NCI-H82 (cell line): ENCODE measurements at regions not wholly inside any gene's neighbourhood (a gene's known extent, or its start where the extent isn't known, plus 50 kb on each side); places are given as distances from the start of the nearest gene placed in this dataset.

Source experiments
- DNase-seq: peaks from one replicate; lab custom pipeline; 2025; lab: John Stamatoyannopoulos, UW

GRCh38 chr13:59120297-59120843 is 1043.4 kb downstream of the DIAPH3 start:
- DNase-seq = no peak

DNA sequence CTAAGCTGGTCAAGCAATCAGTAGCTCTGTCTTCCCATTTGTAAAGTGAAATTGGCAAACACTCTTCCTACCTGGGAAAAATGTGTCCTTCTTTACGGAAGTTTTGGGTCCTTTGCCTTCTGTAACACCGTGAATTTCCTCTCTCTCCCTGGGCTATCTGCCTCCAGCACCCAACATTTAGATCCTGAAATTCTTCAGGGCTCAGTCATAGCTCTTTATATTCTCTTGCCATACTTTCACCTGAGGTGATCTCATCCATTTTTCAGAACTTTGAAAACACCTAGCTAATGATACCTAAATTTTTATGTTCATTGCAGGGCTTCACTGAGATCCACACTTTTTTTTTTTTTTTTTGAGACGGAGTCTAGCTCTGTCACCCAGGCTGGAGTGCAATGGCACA is 1042.2 kb downstream of the DIAPH3 start:
- peak; percentile 58 for DNase-seq

DNA sequence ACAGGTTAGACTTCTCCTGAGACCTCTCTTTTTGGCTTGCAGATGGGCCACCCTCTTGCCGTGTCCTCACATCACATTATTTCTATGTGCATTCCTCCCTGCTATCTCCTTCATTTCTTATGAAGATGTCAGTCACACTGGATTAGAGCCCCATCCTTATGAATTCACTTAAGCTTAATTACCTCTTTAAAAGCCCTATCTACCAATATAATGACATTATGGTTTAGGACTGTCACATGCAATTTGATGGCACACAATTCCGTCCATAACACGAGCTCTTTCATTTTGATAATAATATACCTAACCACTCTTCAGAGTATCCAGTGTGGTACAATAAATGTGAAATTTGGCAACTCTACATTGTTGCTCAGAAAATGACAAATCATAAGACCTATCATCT is 1037.3 kb downstream of the DIAPH3 start:
- DNase-seq = peak; percentile 89

- DNase-seq = peak; percentile 19
Observed at GRCh38 chr13:59133903-59134302, 1029.8 kb downstream of the DIAPH3 start.

DNA sequence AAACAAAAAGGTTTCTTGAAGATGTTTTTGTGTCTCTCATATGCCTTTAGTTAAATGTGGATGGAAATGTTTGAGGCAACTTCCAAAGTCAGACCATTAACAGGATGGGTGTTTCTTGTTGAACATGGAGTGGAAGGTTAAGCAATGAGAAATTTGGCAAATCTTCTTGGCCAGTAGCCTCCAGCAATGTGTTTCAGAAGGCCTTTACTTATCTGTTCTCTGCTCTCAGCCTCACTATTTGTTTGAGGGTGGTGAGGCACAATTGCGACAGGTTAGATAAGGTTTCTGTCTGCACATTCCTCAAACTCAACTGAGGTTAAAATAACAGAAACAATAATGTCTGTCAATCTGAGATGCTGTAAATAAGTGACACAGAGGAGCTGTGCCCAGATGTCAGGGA is 1019.0 kb downstream of the DIAPH3 start:
- DNase-seq = no peak

DNA sequence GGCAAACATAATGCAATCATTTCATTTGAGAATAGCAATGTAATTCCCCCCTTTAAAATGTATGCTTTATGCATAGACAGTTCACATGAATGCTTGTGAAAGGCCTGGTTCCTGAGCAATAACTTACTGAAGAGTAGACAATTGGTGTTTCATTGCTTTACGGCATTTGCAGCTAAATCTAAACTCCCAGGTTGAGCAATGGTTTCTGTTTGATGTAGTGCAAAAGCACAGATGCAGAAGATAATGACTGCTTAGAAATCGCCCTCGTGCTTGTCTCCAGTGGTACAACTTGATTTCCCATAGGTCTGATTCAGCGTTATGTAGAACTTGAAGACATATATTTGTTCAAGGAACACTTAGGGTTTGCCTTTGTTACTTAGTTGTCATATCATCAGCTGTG is 1018.3 kb downstream of the DIAPH3 start:
- DNase-seq = no peak

DNA sequence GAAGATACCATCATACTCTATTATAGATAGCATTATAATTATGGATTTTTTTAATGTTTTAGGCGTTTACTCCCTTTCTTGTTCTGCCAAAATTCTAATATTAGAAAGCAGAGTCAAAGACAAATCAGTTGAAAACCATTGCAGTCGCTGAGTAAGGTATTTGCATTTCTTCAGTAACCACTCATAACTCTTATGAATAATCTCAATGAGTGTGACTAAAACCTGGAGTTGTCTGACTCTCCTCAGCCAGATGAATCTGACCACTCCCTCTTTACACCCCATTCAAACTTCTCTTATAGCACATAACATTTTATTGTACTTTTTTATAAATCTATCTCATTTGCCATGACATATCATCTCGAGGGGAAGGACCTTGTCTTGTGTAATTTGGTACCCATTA is 1006.5 kb downstream of the DIAPH3 start:
- DNase-seq = no peak

DNA sequence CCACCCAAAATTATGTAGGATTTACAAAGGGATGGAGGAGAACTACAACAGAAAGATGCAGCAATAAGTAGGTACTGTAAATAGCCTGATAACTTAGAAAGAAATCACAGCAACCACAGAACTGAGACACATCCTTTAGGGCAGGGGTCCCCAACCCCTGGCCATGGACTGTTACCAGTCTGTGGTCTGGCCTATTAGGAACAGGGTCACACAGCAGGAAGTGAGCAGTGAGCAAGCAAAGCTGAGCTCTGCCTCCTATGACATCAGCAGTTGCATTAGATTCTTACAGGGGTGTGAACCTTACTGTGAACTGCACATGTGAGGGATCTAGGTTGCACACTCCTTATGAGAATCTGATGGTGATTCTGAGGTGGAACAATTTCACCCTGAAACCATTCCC is 997.6 kb downstream of the DIAPH3 start:
- no peak for DNase-seq

- no peak for DNase-seq
Observed at GRCh38 chr13:59172076-59172475, 991.7 kb downstream of the DIAPH3 start.

- DNase-seq = peak; percentile 8
Observed at GRCh38 chr13:59176775-59177174, 987.0 kb downstream of the DIAPH3 start.

GRCh38 chr13:59178344-59178743 is 985.4 kb downstream of the DIAPH3 start:
- DNase-seq = peak; percentile 55

DNA sequence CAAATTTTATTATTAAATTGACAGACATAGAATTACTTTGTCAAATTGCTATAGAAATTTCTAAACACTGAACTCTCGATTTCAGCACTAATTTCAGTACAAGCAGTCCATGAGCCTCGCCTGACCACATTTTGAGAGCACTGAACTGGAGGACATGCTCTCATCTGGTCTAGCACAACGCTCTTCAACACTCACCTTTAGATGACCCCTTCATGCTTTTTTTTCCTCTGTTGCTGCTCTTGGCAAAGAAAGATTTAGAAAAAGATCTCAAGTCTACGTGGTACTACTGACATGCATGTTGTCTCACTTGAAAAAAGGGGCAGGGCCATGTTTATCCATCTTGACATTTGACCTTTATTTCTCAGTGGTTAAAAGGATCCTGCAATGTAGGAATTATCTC is 981.5 kb downstream of the DIAPH3 start:
- no peak for DNase-seq

- DNase-seq = no peak
Observed at GRCh38 chr13:59197397-59197796, 966.3 kb downstream of the DIAPH3 start.

- no peak for DNase-seq
Observed at GRCh38 chr13:59201841-59202240, 961.9 kb downstream of the DIAPH3 start.

DNA sequence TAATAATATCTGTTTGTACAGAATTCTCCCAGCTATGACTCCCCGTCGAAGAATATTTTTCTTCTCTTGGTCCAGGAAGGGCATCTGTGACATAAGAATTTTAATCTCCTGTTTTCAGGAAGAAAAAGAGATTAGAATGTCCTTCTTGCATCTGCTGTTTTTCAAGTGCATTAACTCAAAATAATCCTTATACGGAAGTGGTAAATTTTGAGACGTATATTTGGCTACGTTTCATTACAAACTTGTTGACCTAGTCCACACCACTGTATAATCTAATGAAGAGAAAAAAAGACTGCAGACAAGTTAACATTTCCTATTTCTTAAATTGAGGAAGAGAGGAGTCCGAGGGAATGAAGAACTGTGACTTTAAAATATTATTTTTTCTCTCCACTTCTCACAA is 959.9 kb downstream of the DIAPH3 start:
- peak; percentile 17 for DNase-seq

- DNase-seq = no peak
Observed at GRCh38 chr13:59205501-59205900, 958.2 kb downstream of the DIAPH3 start.

GRCh38 chr13:59208405-59209195 is 955.1 kb downstream of the DIAPH3 start:
- DNase-seq = no peak

GRCh38 chr13:59210543-59210942 is 953.2 kb downstream of the DIAPH3 start:
- no peak for DNase-seq

GRCh38 chr13:59211606-59212005 is 952.1 kb downstream of the DIAPH3 start:
- DNase-seq = peak; percentile 78

DNA sequence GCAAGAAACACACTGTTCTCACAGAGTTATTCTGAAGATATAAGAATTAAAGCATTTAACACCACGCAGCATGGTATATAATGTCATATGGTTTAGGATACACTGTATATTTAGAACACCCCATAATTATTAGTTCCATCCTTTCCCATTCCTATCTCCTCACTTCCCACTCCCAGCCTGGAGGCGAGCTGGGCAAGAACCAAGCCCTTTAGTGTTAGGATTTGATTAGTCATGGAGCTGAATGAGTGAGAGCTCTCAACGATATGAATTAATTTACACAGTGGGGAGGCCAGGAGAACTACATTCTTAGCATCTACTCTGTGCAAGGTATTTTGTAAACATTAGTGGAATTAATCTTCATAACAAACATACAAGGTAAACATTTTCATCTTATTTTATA is 934.3 kb downstream of the DIAPH3 start:
- DNase-seq = no peak

- DNase-seq = no peak
Observed at GRCh38 chr13:59229861-59230260, 933.9 kb downstream of the DIAPH3 start.

- no peak for DNase-seq
Observed at GRCh38 chr13:59230484-59231264, 933.1 kb downstream of the DIAPH3 start.

- DNase-seq = no peak
Observed at GRCh38 chr13:59236309-59236919, 927.3 kb downstream of the DIAPH3 start.
